ENCODE measurements at regions not wholly inside any gene's neighbourhood (a gene's known extent, or its start where the extent isn't known, plus 50 kb on each side); places are given as distances from the start of the nearest gene placed in this dataset.

GRCh38 chr18:14025306-14025940 lies 106.8 kb downstream of the ZNF519 start:
- Histone ChIP-seq H3K9ac (ENCODE audit: extremely low read depth, low read length, poor library complexity, severe bottlenecking) (no peak overlapping the region), H3K4me1 (ENCODE audit: control insufficient read depth, insufficient read depth, low read length) (no peaks in the 10 kb centered on the region), H3K9me3 (ENCODE audit: control insufficient read depth, low read length) (no peaks in the 10 kb centered on the region), H3K4me3 (ENCODE audit: low read length) (no peak overlapping the region), H3K36me3 (ENCODE audit: control insufficient read depth, insufficient read depth, low read length) (no peaks in the 10 kb centered on the region), H3K27me3 (ENCODE audit: control insufficient read depth, insufficient read depth, low read length, poor library complexity, severe bottlenecking) (no peaks in the 10 kb centered on the region), H3K27ac (ENCODE audit: low read depth, low read length) (no peak overlapping the region)
- 22% methylated on average over 1 of the region's 1 CpG; no CpG with 5 or more reads in 1 of the 2 experiments for WGBS, 2 experiments (ENCODE audit: insufficient coverage in 1 of 2, insufficient read length in 1 of 2)
- Mint-ChIP-seq H3K27me3 (ENCODE audit: insufficient read depth) (no peaks in the 10 kb centered on the region), H3K4me1 (peaks cover 13% of the 10 kb centered on the region), H3K4me3 (no peak overlapping the region), H3K9me3 (no peaks in the 10 kb centered on the region), H3K27ac (no peak overlapping the region), H3K36me3 (ENCODE audit: low read depth) (no peaks in the 10 kb centered on the region)
- no peak for TF ChIP-seq CTCF (conservative IDR thresholded peaks at IDR 0.05)
- DNase-seq, result peak; percentile 72

DNA sequence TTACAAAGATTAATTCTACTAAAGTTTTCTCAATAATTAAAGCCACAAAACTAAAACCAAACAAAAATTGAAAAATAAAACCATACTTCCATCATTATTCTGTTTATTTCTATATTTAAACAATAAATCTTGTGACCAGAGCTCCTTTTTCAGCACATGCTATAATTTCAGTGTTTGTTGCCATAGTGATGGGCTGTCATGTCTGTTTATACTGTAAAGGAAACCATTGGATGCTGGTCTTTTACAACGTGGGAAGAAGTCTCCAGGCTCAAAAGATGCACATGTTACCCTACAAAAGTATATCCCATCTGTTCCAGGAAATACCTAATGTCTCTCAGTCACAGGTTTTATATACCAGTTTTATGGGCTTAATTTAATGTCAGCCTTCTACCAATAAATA lies 100.1 kb upstream of the MC2R start:
- TF ChIP-seq CTCF (conservative IDR thresholded peaks at IDR 0.05), result no peak
- Mint-ChIP-seq H3K27ac (no peak overlapping the region), H3K36me3 (ENCODE audit: low read depth) (no peaks in the 10 kb centered on the region), H3K27me3 (ENCODE audit: insufficient read depth) (no peaks in the 10 kb centered on the region), H3K4me1 (no peaks in the 10 kb centered on the region), H3K4me3 (no peak overlapping the region), H3K9me3 (peaks cover 17% of the 10 kb centered on the region)
- WGBS, 2 experiments (ENCODE audit: insufficient coverage in 1 of 2, insufficient read length in 1 of 2), result 50 to 80% methylated on average over 1 of the region's 1 CpG
- H3K9ac ChIP-seq (ENCODE audit: extremely low read depth, low read length, poor library complexity, severe bottlenecking), result no peak overlapping the region
- no peak overlapping the region for H3K27ac ChIP-seq (ENCODE audit: low read depth, low read length)
- no peaks in the 10 kb centered on the region for H3K4me1 ChIP-seq (ENCODE audit: control insufficient read depth, insufficient read depth, low read length)
- no peak for DNase-seq
- H3K27me3 ChIP-seq (ENCODE audit: control insufficient read depth, insufficient read depth, low read length, poor library complexity, severe bottlenecking), result no peaks in the 10 kb centered on the region
- H3K4me3 ChIP-seq (ENCODE audit: low read length), result no peak overlapping the region
- H3K36me3 ChIP-seq (ENCODE audit: control insufficient read depth, insufficient read depth, low read length), result no peaks in the 10 kb centered on the region
- H3K9me3 ChIP-seq (ENCODE audit: control insufficient read depth, low read length), result no peaks in the 10 kb centered on the region

- no peaks in the 10 kb centered on the region for H3K36me3 ChIP-seq (ENCODE audit: control insufficient read depth, insufficient read depth, low read length)
- H3K27ac ChIP-seq (ENCODE audit: low read depth, low read length), result no peak overlapping the region
- Mint-ChIP-seq H3K4me1 (no peaks in the 10 kb centered on the region), H3K36me3 (ENCODE audit: low read depth) (no peaks in the 10 kb centered on the region), H3K4me3 (no peak overlapping the region), H3K27ac (no peak overlapping the region), H3K27me3 (ENCODE audit: insufficient read depth) (no peaks in the 10 kb centered on the region), H3K9me3 (peaks cover 21% of the 10 kb centered on the region)
- no peak for TF ChIP-seq CTCF (conservative IDR thresholded peaks at IDR 0.05)
- H3K9me3 ChIP-seq (ENCODE audit: control insufficient read depth, low read length), result no peaks in the 10 kb centered on the region
- no peaks in the 10 kb centered on the region for H3K27me3 ChIP-seq (ENCODE audit: control insufficient read depth, insufficient read depth, low read length, poor library complexity, severe bottlenecking)
- DNase-seq, result no peak
- no peaks in the 10 kb centered on the region for H3K4me1 ChIP-seq (ENCODE audit: control insufficient read depth, insufficient read depth, low read length)
- WGBS, 2 experiments (ENCODE audit: insufficient coverage in 1 of 2, insufficient read length in 1 of 2), result 87 to 100% methylated on average over 1 of the region's 1 CpG
- H3K9ac ChIP-seq (ENCODE audit: extremely low read depth, low read length, poor library complexity, severe bottlenecking), result no peak overlapping the region
- no peak overlapping the region for H3K4me3 ChIP-seq (ENCODE audit: low read length)
These were observed 99.1 kb upstream of the MC2R start for GRCh38 chr18:14014456-14014855.

Data from endodermal cell (in vitro differentiated cells).